HG02938 (cell line): ENCODE measurements at regions not wholly inside any gene's neighbourhood (a gene's known extent, or its start where the extent isn't known, plus 50 kb on each side); places are given as distances from the start of the nearest gene placed in this dataset.
A peak's percentile ranks its signal among the peaks of the same experiment; 100 is the strongest.

Experiments used
- ATAC-seq: cut with Tn5 transposase; IDR thresholded peaks from one replicate; pipeline ENCODE4 v1.9.1; 2021; ENCODE audit warnings: mild to moderate bottlenecking, moderate library complexity; ENCODE audit not compliant: unreplicated experiment

- no peak for ATAC-seq
These were observed 297.3 kb upstream of the RASA1 start for GRCh38 chr5:86970361-86970760.

DNA sequence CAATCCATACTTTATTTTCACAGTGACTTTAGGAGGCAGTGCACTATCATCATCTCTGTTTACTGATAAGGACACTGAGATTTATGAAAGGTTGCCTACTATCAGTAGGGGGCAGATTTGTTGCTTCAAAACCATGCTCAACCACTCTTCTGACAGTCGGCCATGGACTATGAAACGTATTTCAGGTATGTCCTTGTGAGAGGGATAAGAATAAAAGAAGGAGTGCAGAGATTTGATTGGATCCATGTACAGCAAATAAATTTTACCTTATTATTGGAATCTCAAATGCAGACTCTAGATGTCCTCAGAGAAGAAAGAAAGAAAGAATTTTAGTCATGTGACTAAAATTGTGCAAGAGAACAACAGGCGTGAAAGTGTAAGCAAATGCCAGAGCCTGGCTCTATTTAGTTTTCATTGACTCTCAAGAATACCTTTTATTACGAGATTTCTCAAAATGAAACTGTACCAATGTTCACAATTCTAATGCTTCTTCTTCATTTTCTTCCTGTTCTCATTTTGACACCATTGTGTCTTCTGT is 296.6 kb upstream of the RASA1 start:
- ATAC-seq = no peak

- no peak for ATAC-seq
These were observed 292.7 kb upstream of the RASA1 start for GRCh38 chr5:86974955-86975354.

GRCh38 chr5:86977190-86977589 is 290.5 kb upstream of the RASA1 start:
- ATAC-seq = no peak

DNA sequence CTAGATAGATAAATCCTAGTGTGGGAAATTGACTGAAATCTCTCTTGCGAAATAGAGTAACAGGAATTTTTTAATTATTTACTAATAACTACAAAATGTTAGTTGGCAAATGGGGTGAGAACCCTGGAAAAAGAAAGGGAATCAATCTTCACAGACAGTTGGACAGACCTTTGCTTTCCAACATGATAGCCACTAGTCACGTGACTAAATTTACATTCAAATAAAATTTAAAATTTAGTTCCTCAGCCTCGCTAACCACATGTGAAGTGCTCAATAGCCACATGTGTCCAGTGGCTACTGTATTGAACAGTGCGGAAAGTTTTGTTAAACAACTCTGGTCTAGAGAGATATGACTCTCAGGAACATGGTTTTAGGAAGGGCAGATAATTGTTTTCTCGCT is 289.9 kb upstream of the RASA1 start:
- ATAC-seq = no peak

DNA sequence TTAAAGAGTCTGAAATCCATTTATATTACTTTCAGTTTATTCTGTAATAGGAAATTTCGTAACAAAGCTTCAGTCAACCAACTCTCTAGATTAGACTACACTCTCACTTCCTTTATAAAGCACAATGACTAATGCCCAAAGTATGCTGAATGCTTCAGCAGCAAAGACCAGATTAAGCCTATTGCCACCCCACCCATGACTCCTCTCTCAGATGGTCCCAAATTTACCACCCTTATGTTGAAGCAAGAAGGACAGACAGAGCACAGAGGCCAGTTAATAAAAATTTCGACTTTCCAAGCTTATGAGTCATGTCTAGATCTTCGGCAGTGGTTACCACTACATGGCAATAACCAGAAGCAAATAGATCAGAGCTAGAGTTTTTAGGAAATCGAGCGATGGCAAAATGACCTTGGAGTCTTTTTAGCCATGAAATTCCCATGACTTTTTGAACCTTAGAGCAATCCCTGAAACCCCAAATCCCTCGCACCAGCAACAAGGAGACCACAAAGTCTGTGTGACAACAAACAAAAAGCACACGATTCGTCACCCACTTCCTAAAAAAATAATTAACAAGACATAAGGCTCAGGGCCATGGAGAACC is 287.8 kb upstream of the RASA1 start:
- peak; percentile 70 for ATAC-seq

DNA sequence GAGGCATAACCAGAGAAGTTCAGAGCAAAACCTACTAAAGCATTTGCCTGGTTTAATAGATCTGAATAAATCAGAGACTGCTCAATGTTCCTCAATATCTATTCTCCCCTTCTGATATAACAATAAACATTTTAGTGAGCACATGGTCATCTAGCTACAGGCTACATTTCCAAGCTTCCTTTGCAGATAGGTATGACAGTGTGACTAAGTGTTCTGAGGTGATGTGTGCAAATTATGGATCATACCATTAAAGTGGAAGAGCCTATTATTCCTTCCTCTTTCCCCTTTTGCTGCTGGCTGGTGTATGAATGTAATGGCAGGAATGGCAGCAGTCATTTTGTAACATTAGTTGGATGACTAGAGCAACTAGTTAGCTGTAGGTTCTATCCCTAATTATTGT is 285.8 kb upstream of the RASA1 start:
- no peak for ATAC-seq

DNA sequence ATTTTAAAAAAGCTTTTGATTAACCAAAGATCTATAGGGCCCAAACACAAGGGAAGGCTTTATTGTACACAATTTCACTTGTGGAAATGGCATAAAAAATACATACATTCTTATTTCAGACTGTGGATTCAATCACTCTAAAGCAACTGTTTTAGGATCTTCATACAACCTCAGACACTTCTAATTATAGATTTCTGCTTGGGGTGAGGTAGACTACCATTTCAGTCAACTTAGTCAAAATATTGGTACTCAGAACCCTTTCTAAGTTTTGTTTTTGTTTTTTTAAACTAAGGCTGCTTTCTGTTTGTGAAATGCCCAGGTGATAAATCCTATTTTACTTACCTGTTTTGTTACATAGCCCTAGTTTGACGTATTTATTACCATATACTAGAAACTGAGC is 284.5 kb upstream of the RASA1 start:
- ATAC-seq = no peak

- ATAC-seq = no peak
These were observed 280.8 kb upstream of the RASA1 start for GRCh38 chr5:86986837-86987236.

GRCh38 chr5:86997516-86997915 is 270.2 kb upstream of the RASA1 start:
- no peak for ATAC-seq

GRCh38 chr5:86999951-87000350 is 267.7 kb upstream of the RASA1 start:
- ATAC-seq = no peak

GRCh38 chr5:87002485-87002884 is 265.2 kb upstream of the RASA1 start:
- ATAC-seq = no peak

DNA sequence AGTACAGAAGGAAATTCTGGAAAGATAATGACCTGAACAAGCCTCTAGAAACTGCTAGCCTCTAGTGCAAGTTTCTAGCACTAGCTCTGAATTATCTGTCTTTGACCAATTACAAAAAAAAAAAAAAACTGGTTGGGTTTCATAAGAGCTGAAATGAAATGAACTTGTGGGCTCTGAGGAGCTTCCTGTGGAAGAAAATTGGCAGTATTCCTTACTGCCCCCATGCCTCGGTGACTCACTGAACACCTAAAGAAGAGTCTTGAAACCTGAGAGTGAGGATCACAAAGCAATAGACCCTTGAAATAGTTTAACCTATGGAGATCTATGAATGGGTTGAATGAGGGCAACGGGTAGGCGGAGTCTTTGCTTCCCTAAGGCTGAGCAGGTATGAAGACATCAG is 263.6 kb upstream of the RASA1 start:
- no peak for ATAC-seq

DNA sequence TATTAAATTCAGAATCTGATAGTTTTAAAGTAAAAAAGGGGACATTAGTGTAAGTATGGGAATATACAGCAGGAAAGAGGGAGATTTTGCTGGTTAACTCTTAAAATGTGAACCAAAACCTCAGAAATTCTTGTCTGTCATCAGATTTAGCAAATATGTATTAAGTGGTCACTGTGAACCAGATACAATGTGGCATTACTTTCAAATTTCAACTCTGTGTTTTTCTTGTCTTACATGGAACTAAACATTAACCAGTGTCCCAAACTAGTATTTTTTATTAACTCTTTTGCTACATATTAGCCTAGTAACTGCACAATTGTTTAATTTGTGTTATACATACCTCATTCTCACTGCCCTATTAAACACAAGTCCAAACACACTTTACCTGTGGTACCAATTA is 259.9 kb upstream of the RASA1 start:
- ATAC-seq = no peak

GRCh38 chr5:87008751-87009560 is 258.7 kb upstream of the RASA1 start:
- ATAC-seq = no peak

GRCh38 chr5:87010736-87011135 is 256.9 kb upstream of the RASA1 start:
- ATAC-seq = no peak

- no peak for ATAC-seq
These were observed 251.8 kb upstream of the RASA1 start for GRCh38 chr5:87015901-87016300.

- peak; percentile 91 for ATAC-seq
These were observed 247.4 kb upstream of the RASA1 start for GRCh38 chr5:87020099-87020934.

DNA sequence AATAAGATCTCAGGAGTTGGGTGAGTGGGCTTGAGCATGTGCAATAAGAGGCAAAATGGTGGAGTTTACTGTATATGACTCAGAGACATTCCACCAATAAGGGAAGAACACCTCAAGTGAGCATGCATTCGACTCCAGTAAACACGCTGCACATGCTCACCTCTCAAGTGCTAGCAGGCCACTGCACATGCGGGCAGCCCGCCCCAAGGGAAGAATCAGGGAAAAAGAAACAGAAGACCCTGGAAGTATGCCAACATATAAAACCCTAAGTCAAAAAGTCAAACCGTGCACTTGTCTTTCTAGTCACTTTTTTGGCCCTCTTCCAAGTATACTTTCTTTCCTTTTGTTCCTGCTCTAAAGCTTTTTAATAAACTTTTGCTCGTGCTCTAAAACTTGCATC is 245.3 kb upstream of the RASA1 start:
- ATAC-seq = no peak

GRCh38 chr5:87027570-87027969 is 240.1 kb upstream of the RASA1 start:
- no peak for ATAC-seq

- ATAC-seq = no peak
These were observed 237.7 kb upstream of the RASA1 start for GRCh38 chr5:87029951-87030350.

- no peak for ATAC-seq
These were observed 237.0 kb upstream of the RASA1 start for GRCh38 chr5:87030699-87031098.
